ENCODE measurements at regions not wholly inside any gene's neighbourhood (a gene's known extent, or its start where the extent isn't known, plus 50 kb on each side); places are given as distances from the start of the nearest gene placed in this dataset.
"Not testable (repeated sequence)": the region's sequence is repeated elsewhere in the genome, so short reads cannot be mapped to it uniquely, and the experiment has no call there.

GRCh38 chr18:22752014-22752413 lies 181.1 kb upstream of the RBBP8 start:
- TF ChIP-seq JUND (IDR thresholded peaks at IDR 0.05; ENCODE audit: low read depth), result no peak
- in situ Hi-C loops (cut with HindIII; ENCODE audit: low pct_unique_long_range_greater_than_20kb, low sequenced_read_pairs), result no loop called here
- no peak for DNase-seq (ENCODE audit: low read depth in 1 of 2, low spot score in 1 of 2)

GRCh38 chr18:22753130-22753831 lies 179.8 kb upstream of the RBBP8 start:
- no peak for TF ChIP-seq JUND (IDR thresholded peaks at IDR 0.05; ENCODE audit: low read depth)
- no peak for DNase-seq (ENCODE audit: low read depth in 1 of 2, low spot score in 1 of 2)
- in situ Hi-C loops (cut with HindIII; ENCODE audit: low pct_unique_long_range_greater_than_20kb, low sequenced_read_pairs), result no loop called here

GRCh38 chr18:22764005-22764404 lies 169.1 kb upstream of the RBBP8 start:
- DNase-seq (ENCODE audit: low read depth in 1 of 2, low spot score in 1 of 2); in situ Hi-C loops (cut with HindIII; ENCODE audit: low pct_unique_long_range_greater_than_20kb, low sequenced_read_pairs): not testable (repeated sequence)

GRCh38 chr18:22765896-22766295 lies 167.2 kb upstream of the RBBP8 start:
- in situ Hi-C loops (cut with HindIII; ENCODE audit: low pct_unique_long_range_greater_than_20kb, low sequenced_read_pairs), result no loop called here
- no peak for DNase-seq (ENCODE audit: low read depth in 1 of 2, low spot score in 1 of 2)
- TF ChIP-seq JUND (IDR thresholded peaks at IDR 0.05; ENCODE audit: low read depth), result no peak

- DNase-seq (ENCODE audit: low read depth in 1 of 2, low spot score in 1 of 2), result no peak
Measured at GRCh38 chr18:22767653-22768052, 165.5 kb upstream of the RBBP8 start.

GRCh38 chr18:22773944-22774343 lies 159.2 kb upstream of the RBBP8 start:
- DNase-seq (ENCODE audit: low read depth in 1 of 2, low spot score in 1 of 2), result no peak
- no peak for TF ChIP-seq JUND (IDR thresholded peaks at IDR 0.05; ENCODE audit: low read depth)
- in situ Hi-C loops (cut with HindIII; ENCODE audit: low pct_unique_long_range_greater_than_20kb, low sequenced_read_pairs), result no loop called here

More at GRCh38 chr18:22767653-22768052, 165.5 kb upstream of the RBBP8 start:
- TF ChIP-seq JUND (IDR thresholded peaks at IDR 0.05; ENCODE audit: low read depth), result no peak
- in situ Hi-C loops (cut with HindIII; ENCODE audit: low pct_unique_long_range_greater_than_20kb, low sequenced_read_pairs), result no loop called here

- in situ Hi-C loops (cut with HindIII; ENCODE audit: low pct_unique_long_range_greater_than_20kb, low sequenced_read_pairs), result no loop called here
- no peak for DNase-seq (ENCODE audit: low read depth in 1 of 2, low spot score in 1 of 2)
Measured at GRCh38 chr18:22778996-22779395, 154.1 kb upstream of the RBBP8 start.

GRCh38 chr18:22783245-22783644 lies 149.9 kb upstream of the RBBP8 start:
- DNase-seq (ENCODE audit: low read depth in 1 of 2, low spot score in 1 of 2), result no peak
- in situ Hi-C loops (cut with HindIII; ENCODE audit: low pct_unique_long_range_greater_than_20kb, low sequenced_read_pairs), result no loop called here
- no peak for TF ChIP-seq JUND (IDR thresholded peaks at IDR 0.05; ENCODE audit: low read depth)

More at GRCh38 chr18:22778996-22779395, 154.1 kb upstream of the RBBP8 start:
- no peak for TF ChIP-seq JUND (IDR thresholded peaks at IDR 0.05; ENCODE audit: low read depth)

- no peak for TF ChIP-seq JUND (IDR thresholded peaks at IDR 0.05; ENCODE audit: low read depth)
- in situ Hi-C loops (cut with HindIII; ENCODE audit: low pct_unique_long_range_greater_than_20kb, low sequenced_read_pairs), result no loop called here
- no peak for DNase-seq (ENCODE audit: low read depth in 1 of 2, low spot score in 1 of 2)
Measured at GRCh38 chr18:22783662-22784076, 149.5 kb upstream of the RBBP8 start.

GRCh38 chr18:22789052-22789451 lies 144.1 kb upstream of the RBBP8 start:
- no peak for TF ChIP-seq JUND (IDR thresholded peaks at IDR 0.05; ENCODE audit: low read depth)
- in situ Hi-C loops (cut with HindIII; ENCODE audit: low pct_unique_long_range_greater_than_20kb, low sequenced_read_pairs), result no loop called here
- no peak for DNase-seq (ENCODE audit: low read depth in 1 of 2, low spot score in 1 of 2)

- no peak for TF ChIP-seq JUND (IDR thresholded peaks at IDR 0.05; ENCODE audit: low read depth)
- in situ Hi-C loops (cut with HindIII; ENCODE audit: low pct_unique_long_range_greater_than_20kb, low sequenced_read_pairs), result no loop called here
- DNase-seq (ENCODE audit: low read depth in 1 of 2, low spot score in 1 of 2), result no peak
Measured at GRCh38 chr18:22789600-22789999, 143.5 kb upstream of the RBBP8 start.

- no peak for DNase-seq (ENCODE audit: low read depth in 1 of 2, low spot score in 1 of 2)
- no peak for TF ChIP-seq JUND (IDR thresholded peaks at IDR 0.05; ENCODE audit: low read depth)
- in situ Hi-C loops (cut with HindIII; ENCODE audit: low pct_unique_long_range_greater_than_20kb, low sequenced_read_pairs), result no loop called here
Measured at GRCh38 chr18:22790545-22791309, 142.4 kb upstream of the RBBP8 start.

- no peak for TF ChIP-seq JUND (IDR thresholded peaks at IDR 0.05; ENCODE audit: low read depth)
- no peak for DNase-seq (ENCODE audit: low read depth in 1 of 2, low spot score in 1 of 2)
- in situ Hi-C loops (cut with HindIII; ENCODE audit: low pct_unique_long_range_greater_than_20kb, low sequenced_read_pairs), result no loop called here
Measured at GRCh38 chr18:22791310-22791610, 141.9 kb upstream of the RBBP8 start.

Data from T47D (cell line).